SKM-1 treated with dmso at 0.1 percent for 144 hours (cell line): ENCODE measurements at regions not wholly inside any gene's neighbourhood (a gene's known extent, or its start where the extent isn't known, plus 50 kb on each side); places are given as distances from the start of the nearest gene placed in this dataset.

ENCODE experiments used
- DNase-seq: peaks from one replicate; lab custom pipeline; 2025; ENCODE audit not compliant: unreplicated experiment; lab: John Stamatoyannopoulos, UW

GRCh38 chr14:99100497-99101270 is 171.3 kb downstream of the BCL11B start:
- DNase-seq, result no peak

- no peak for DNase-seq
Measured at GRCh38 chr14:99101855-99102461, 170.0 kb downstream of the BCL11B start.

GRCh38 chr14:99116741-99117295 is 155.2 kb downstream of the BCL11B start:
- DNase-seq, result no peak

GRCh38 chr14:99117671-99118045 is 154.3 kb downstream of the BCL11B start:
- no peak for DNase-seq

- DNase-seq, result no peak
Measured at GRCh38 chr14:99118046-99118721, 153.8 kb downstream of the BCL11B start.

GRCh38 chr14:99118946-99119345 is 153.1 kb downstream of the BCL11B start:
- DNase-seq, result no peak
